Gastrocnemius medialis (tissue), 4 donors: ENCODE measurements at regions not wholly inside any gene's neighbourhood (a gene's known extent, or its start where the extent isn't known, plus 50 kb on each side); places are given as distances from the start of the nearest gene placed in this dataset.

Experiments
- CTCF ChIP-seq, 5 experiments: fragments of 450-650 bp in 3 of 5; fragments of 200-600 bp in 2 of 5; sonication (generic) in 2 of 5; IDR thresholded peaks in 4 of 5; conservative IDR thresholded peaks in 1 of 5; 1 replicate in 4 of 5; 2 replicates in 1 of 5; pipeline ENCODE4 v1.5.1; 2016 to 2019; ENCODE audit warnings: antibody characterized with exemption in 5 of 5, mild to moderate bottlenecking in 3 of 5, moderate library complexity in 3 of 5
- POLR2A ChIP-seq, 2 donors: fragments of 450-650 bp; IDR thresholded peaks; one replicate each; pipeline ENCODE4 v1.6.1; 2017; ENCODE audit warnings: antibody characterized with exemption in 2 of 2, mild to moderate bottlenecking in 2 of 2, moderate library complexity in 2 of 2

GRCh38 chr10:31754803-31755624 is 173.6 kb downstream of the ARHGAP12 start:
- TF ChIP-seq CTCF (IDR thresholded peaks at IDR 0.05 in 4 of 5, conservative IDR thresholded peaks at IDR 0.05 in 1 of 5) = no peak
- no peak for TF ChIP-seq POLR2A (IDR thresholded peaks at IDR 0.05)
